A673 (cell line): ENCODE measurements at regions not wholly inside any gene's neighbourhood (a gene's known extent, or its start where the extent isn't known, plus 50 kb on each side); places are given as distances from the start of the nearest gene placed in this dataset.

Experiments used
- EZH2 ChIP-seq: fragments of 200-600 bp; sonication (generic); IDR thresholded peaks from 2 replicates; pipeline ENCODE4 v1.6.1; 2017; ENCODE audit warnings: borderline replicate concordance, low read depth, mild to moderate bottlenecking, mixed read lengths, antibody characterized with exemption, low read length; ENCODE audit not compliant: poor library complexity, severe bottlenecking
- TF ChIP-seq, protein P1 (sequence below): fragments of 300-800, 200-600 bp; sonication (generic); conservative IDR thresholded peaks from 2 replicates; pipeline ENCODE4 v1.5.1; 2017; ENCODE audit warnings: low read depth, mild to moderate bottlenecking, antibody characterized with exemption, low read length, moderate library complexity, mixed read lengths

DNA sequence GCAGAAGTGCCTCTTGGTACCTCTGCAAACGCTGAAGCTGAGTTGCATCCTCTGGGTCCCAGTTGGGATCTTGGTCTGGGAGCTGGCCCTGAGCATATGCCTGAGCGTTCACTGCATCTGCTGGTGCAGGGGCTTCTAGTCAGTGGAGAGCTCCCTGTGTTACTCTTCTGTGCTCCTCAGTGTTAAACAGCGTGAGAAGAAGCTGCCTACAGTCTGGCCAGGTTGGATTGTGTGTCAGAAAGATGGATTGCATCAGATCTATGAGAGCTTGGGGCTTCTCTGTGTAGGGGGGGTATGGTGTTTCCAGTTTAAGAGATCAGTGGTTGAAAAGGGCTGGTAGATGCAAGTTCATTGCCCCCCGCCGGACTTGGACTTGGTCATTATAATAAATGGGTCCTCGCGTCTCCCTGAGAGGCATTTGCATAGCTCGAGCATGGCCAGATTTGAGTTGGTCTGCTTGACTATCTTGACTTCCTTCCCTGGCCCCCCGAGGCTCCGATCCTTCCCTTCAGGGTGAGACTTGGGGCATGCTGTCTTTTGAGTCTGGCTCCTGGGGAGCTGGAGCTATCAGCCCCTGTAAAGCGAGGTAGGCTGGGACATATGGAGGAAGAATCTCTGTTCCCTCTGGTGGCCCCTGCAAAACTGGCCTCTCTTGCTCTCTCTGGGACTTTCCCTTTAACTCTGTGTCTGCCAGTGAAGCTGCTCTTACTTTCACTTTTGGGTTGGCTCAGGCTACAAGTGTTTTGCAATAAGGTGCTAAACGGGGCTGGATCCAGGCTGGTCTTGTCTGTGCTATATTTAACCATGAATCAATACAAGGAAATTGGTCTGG lies 52.9 kb downstream of the OR10H4 start:
- TF ChIP-seq, protein P1, sequence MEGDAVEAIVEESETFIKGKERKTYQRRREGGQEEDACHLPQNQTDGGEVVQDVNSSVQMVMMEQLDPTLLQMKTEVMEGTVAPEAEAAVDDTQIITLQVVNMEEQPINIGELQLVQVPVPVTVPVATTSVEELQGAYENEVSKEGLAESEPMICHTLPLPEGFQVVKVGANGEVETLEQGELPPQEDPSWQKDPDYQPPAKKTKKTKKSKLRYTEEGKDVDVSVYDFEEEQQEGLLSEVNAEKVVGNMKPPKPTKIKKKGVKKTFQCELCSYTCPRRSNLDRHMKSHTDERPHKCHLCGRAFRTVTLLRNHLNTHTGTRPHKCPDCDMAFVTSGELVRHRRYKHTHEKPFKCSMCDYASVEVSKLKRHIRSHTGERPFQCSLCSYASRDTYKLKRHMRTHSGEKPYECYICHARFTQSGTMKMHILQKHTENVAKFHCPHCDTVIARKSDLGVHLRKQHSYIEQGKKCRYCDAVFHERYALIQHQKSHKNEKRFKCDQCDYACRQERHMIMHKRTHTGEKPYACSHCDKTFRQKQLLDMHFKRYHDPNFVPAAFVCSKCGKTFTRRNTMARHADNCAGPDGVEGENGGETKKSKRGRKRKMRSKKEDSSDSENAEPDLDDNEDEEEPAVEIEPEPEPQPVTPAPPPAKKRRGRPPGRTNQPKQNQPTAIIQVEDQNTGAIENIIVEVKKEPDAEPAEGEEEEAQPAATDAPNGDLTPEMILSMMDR = no peak
- no peak for TF ChIP-seq EZH2
